ENCODE measurements at regions not wholly inside any gene's neighbourhood (a gene's known extent, or its start where the extent isn't known, plus 50 kb on each side); places are given as distances from the start of the nearest gene placed in this dataset.
"Not testable (repeated sequence)": the region's sequence is repeated elsewhere in the genome, so short reads cannot be mapped to it uniquely, and the experiment has no call there.

GRCh38 chr10:106089855-106090254, 1074.7 kb downstream of the SORCS1 start:
- in situ Hi-C loops (cut with HindIII; ENCODE audit: low sequenced_read_pairs), result no loop called here

GRCh38 chr10:106086391-106086790, 1078.1 kb downstream of the SORCS1 start:
- in situ Hi-C loops (cut with HindIII; ENCODE audit: low sequenced_read_pairs), result no loop called here

- in situ Hi-C loops (cut with HindIII; ENCODE audit: low sequenced_read_pairs), result no loop called here
These were observed 1080.9 kb downstream of the SORCS1 start for GRCh38 chr10:106083572-106083971.

DNA sequence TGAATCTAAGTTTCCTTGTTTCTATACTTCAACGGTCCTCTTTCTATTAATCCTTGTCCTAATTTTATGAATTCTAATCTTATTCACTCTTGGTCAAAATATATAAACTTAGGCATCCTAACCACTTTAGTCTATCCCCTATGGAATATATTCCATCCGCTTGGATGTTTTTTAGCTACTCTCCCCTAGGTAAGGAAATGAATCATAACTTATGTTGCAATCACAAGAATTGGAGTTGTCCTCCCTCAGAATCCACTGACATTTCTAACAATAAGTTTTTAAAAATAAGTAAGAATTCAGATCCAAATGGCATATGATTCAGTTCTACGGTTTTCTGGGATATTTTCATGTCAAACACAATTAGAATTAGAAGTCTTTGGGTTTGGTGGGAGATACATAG, 1081.6 kb downstream of the SORCS1 start:
- in situ Hi-C loops (cut with HindIII; ENCODE audit: low sequenced_read_pairs), result no loop called here

DNA sequence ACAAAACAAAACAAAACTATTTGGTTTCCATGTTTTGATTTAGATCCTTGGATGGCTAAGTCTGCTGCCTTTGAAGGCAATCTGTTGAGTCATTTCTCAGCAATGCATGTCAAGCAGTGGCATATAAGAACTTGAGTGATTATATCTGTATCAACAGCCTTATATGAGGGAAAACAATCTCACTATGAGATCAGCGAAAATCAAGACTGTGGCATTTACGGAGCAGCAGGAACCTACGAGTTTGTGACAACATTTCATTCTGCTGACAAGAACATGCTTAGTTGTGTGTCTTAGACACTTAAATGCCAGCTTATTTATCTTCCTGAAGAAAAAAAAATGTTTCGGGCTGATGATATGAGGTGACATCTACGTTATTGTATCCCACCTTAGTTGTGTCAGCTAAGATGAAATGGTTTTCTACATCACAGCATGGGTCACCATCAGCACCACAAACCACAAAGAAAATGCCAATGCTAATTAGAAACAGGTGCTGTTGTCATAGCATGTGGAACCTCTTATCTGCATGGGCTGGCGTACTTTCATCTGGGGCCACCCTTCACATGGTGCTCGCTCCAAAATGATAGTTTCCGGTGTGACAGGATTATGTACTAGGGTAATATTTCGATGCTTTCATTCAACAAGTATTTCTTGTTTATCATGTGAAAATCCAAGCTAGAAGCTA, 1085.5 kb downstream of the SORCS1 start:
- in situ Hi-C loops (cut with HindIII; ENCODE audit: low sequenced_read_pairs), result no loop called here

GRCh38 chr10:106076496-106076895, 1088.0 kb downstream of the SORCS1 start:
- in situ Hi-C loops (cut with HindIII; ENCODE audit: low sequenced_read_pairs), result no loop called here

DNA sequence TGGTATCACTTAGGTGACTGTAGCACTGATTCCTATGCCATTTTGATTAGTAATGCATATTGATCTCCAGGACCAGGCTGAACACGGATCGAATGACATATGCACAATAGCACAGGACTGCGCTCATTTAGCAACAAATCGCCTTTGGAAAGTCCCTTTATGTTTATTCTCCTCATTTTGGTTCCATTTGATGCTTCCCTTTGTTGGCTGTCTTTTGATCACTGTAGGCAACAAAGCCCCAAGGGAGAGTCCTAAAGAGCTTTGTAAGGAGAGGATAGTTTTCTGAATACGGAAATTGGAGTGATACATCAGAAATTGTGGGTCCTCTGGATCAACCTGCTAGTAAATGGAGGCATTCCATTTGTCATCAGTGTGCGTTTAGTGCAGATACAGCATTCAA, 1111.4 kb downstream of the SORCS1 start:
- in situ Hi-C loops (cut with HindIII; ENCODE audit: low sequenced_read_pairs), result no loop called here

- in situ Hi-C loops (cut with HindIII; ENCODE audit: low sequenced_read_pairs), result no loop called here
These were observed 1120.0 kb downstream of the SORCS1 start for GRCh38 chr10:106044503-106044902.

DNA sequence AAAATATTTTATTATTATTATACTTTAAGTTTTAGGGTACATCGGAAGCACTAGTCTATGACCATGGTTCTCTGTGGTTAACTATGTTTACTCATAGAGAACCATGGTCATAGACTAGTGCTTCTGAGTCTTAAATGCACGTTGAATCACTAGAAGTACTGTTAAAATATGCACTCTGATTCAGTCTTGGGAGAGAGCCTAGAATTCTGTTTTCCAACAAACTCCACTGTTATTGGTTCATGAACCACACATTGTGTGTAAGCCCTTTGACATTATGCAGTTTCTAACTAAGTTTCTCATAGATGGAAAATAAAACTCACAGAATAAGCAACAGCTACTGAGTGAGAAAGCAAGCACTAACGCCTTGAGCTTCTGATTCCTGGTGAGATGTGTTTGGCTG, 1120.6 kb downstream of the SORCS1 start:
- in situ Hi-C loops (cut with HindIII; ENCODE audit: low sequenced_read_pairs), result no loop called here

DNA sequence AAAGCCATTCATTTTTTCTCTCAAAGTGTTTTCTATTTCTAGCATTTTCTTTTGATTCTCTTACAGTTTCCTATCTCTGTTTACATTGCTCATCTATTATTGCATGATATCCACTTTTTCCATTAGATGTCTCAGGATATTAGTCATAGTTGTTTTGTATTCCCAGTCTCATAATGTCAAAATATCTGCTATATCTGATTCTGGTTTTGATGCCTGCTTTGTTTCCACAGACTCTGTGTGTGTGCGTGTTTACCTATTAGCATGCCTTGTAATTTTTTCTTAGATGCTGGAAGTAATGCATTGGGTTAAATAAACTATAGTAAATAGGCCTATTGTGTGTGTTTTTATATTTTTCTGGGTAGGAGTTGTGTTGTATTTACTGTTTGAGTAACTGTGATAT, 1126.3 kb downstream of the SORCS1 start:
- in situ Hi-C loops (cut with HindIII; ENCODE audit: low sequenced_read_pairs), result no loop called here

- in situ Hi-C loops (cut with HindIII; ENCODE audit: low sequenced_read_pairs), result no loop called here
These were observed 1131.4 kb downstream of the SORCS1 start for GRCh38 chr10:106033065-106033464.

DNA sequence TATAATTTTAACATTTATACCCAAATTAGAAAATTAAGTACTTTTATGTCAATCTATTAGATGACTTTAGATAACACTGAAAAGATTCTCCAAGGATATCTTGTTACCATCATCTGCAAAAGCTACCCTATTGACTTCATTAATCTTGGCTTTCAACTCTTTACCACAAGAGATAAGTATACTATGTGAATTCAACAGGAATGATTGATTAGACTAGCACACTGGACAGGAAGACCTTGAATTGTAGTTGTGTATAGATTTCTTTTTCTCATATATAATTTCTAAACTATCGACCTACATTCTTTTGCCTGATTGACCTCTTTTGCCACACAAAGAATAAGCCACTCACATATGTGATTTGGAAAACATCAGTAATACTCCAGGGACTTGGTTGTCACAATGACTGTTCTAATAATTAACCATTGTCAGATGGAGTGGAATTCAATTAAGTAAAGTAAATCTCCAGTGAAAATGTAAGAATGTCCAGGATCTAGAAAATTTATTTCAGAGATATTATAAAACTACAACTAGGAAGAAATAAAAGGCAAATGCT, 1132.0 kb downstream of the SORCS1 start:
- in situ Hi-C loops (cut with HindIII; ENCODE audit: low sequenced_read_pairs), result no loop called here

GRCh38 chr10:106027240-106027639, 1137.3 kb downstream of the SORCS1 start:
- in situ Hi-C loops (cut with HindIII; ENCODE audit: low sequenced_read_pairs), result no loop called here

GRCh38 chr10:106025208-106025811, 1139.2 kb downstream of the SORCS1 start:
- in situ Hi-C loops (cut with HindIII; ENCODE audit: low sequenced_read_pairs), result no loop called here

- in situ Hi-C loops (cut with HindIII; ENCODE audit: low sequenced_read_pairs), result no loop called here
These were observed 1141.2 kb downstream of the SORCS1 start for GRCh38 chr10:106023329-106023728.

DNA sequence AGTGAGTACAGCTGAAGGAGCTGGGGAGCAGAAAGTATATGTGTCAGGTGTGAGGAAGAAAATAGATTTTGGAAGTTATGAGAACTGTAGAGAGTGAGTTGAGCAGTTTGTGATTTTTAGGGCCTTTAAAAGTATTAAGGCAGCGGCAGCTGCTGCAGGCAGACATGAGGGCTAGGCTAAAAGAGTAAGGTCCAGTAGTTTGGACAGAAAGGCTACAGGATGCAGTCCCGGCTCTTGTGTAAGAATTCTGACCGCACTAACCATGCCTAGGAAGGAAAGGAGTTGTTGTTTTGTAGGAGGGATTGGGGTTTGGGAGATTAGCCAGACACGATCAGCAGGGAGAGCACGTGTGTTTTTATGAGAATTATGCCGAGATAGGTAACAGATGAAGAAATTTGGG, 1144.9 kb downstream of the SORCS1 start:
- in situ Hi-C loops (cut with HindIII; ENCODE audit: low sequenced_read_pairs), result not testable (repeated sequence)

DNA sequence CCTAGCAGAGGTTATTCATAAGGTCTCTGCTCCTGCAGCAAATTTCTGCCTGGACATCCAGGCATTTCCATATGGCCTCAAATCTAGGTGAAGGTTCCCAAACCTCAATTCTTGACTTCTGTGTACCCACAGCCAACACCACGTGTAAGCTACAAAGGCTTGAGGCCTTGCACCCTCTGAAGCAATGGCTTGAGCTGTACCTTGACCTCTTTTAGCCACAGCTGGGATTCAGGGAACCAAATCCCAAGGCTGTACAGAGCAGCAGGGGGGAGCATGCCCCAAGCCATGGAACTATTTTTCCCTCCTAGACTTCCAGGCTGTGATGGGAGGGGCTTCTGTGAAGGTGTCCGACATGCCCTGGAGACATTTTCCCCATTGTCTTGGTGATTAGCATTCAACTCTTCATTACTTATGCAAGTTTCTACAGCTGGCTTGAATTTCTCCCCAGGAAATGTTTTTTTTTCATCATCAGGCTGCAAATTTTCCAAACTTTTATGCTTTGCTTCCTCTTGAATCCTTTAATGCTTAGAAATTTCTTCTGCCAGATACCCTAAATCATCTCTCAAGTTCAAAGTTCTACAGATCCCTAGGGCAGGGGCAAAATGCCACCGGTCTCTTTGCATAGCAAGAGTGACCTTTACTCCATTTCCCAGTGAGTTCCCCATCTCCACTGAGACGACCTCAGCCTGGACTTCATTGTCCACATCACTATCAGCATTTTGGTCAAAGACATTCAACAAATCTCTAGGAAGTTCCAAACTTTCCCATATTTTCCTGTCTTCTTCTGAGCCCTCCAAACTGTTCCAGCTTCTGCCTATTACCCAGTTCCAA, 1148.9 kb downstream of the SORCS1 start:
- in situ Hi-C loops (cut with HindIII; ENCODE audit: low sequenced_read_pairs), result not testable (repeated sequence)

DNA sequence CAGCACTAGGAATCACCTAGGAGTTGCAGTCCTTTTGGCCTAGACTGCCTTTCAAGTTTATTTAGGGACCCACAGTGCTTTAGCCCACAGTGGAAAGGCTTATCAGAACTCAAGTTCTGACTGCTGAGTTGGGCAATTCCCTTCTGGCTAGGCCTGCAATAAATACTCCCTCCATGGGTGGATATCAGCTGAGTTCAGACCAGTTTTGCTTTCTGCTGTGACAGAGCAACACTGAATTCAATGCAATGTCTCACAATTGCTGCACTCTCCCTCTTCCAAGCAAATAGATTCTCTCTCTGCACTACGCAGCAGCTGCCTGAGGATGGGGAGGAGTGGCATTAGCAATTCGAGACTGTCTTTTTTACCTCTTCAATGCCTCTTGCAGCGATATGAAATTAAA, 1153.3 kb downstream of the SORCS1 start:
- in situ Hi-C loops (cut with HindIII; ENCODE audit: low sequenced_read_pairs), result no loop called here

DNA sequence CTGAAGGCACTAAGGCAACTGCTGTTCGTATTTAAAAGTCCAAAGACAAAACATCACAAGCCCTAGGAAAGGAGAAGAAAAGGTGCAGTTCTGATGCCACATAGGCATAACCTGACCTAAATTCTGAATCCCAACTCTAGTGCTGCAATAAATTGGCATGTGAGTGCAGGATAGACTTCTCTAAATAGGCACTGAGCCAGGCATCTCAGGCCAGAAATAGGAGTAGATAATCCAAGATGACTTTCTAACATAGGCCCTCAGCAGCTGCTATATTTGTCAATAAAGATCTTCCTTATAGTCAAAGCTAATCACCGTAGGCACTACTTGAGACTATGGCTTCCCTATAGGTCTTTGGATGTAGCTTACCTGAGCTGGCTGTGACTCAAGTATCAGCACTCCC, 1163.8 kb downstream of the SORCS1 start:
- in situ Hi-C loops (cut with HindIII; ENCODE audit: low sequenced_read_pairs), result no loop called here

DNA sequence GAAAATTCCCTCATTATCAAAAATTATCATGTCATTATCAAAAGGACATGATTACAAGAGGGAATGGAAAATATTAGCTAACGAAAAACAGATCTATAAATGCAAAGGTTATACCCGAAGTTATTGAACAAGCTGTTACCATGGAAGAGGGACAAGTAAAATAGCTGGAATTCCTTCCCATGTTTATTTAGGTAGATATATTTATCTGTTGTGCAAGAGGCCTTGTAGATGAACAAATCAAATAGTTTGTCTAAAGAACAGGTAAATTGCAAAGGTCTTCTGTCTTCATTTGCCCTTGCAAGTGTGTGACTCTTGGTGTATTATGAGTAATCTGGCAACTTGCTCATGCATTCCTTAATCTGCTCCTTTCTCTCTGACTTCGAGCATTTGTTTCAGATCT, 1170.9 kb downstream of the SORCS1 start:
- in situ Hi-C loops (cut with HindIII; ENCODE audit: low sequenced_read_pairs), result no loop called here

DNA sequence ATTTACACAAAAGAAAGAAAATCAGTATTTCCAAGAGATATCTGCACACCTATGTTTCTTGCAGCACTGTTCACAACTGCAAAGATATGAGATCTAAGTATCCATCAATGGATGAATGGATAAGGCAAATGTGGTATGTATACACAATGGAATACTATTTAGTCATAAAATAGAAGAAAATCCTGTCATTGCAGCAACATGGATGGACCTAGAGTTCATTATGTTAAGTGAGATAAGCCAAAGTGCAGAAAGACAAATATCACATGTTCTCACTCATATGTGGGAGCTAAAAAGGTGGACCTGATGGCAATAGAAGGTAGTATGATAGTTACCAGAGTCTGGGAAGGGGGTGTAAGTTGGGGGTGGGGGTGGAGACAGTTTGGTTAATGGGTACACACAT, 1171.6 kb downstream of the SORCS1 start:
- in situ Hi-C loops (cut with HindIII; ENCODE audit: low sequenced_read_pairs), result no loop called here

- in situ Hi-C loops (cut with HindIII; ENCODE audit: low sequenced_read_pairs), result no loop called here
These were observed 1174.0 kb downstream of the SORCS1 start for GRCh38 chr10:105990529-105990928.

All from DLD1 (cell line).